ENCODE measurements at regions not wholly inside any gene's neighbourhood (a gene's known extent, or its start where the extent isn't known, plus 50 kb on each side); places are given as distances from the start of the nearest gene placed in this dataset.
"Not testable (repeated sequence)": the region's sequence is repeated elsewhere in the genome, so short reads cannot be mapped to it uniquely, and the experiment has no call there.

GRCh38 chr5:159668556-159668955 is 247.7 kb upstream of the ADRA1B start:
- DNase-seq = no peak
- TF ChIP-seq POLR2A (IDR thresholded peaks at IDR 0.05; ENCODE audit: low read length) (no peak), GATA1 (IDR thresholded peaks at IDR 0.05; ENCODE audit: low read depth, low read length) (no peak)

- DNase-seq = no peak
- TF ChIP-seq GATA1 (IDR thresholded peaks at IDR 0.05; ENCODE audit: low read depth, low read length) (no peak), POLR2A (IDR thresholded peaks at IDR 0.05; ENCODE audit: low read length) (no peak)
Observed at GRCh38 chr5:159669559-159669958, 246.7 kb upstream of the ADRA1B start.

GRCh38 chr5:159671886-159672285 is 244.4 kb upstream of the ADRA1B start:
- no peak for DNase-seq
- TF ChIP-seq POLR2A (IDR thresholded peaks at IDR 0.05; ENCODE audit: low read length) (no peak), GATA1 (IDR thresholded peaks at IDR 0.05; ENCODE audit: low read depth, low read length) (no peak)

- TF ChIP-seq GATA1 (IDR thresholded peaks at IDR 0.05; ENCODE audit: low read depth, low read length) (no peak), POLR2A (IDR thresholded peaks at IDR 0.05; ENCODE audit: low read length) (no peak)
- DNase-seq = no peak
Observed at GRCh38 chr5:159673538-159673937, 242.7 kb upstream of the ADRA1B start.

GRCh38 chr5:159678657-159679392 is 237.5 kb upstream of the ADRA1B start:
- no peak for TF ChIP-seq GATA1 (IDR thresholded peaks at IDR 0.05; ENCODE audit: low read depth, low read length)
- no peak for DNase-seq

GRCh38 chr5:159680095-159680494 is 236.2 kb upstream of the ADRA1B start:
- TF ChIP-seq POLR2A (IDR thresholded peaks at IDR 0.05; ENCODE audit: low read length) (no peak), GATA1 (IDR thresholded peaks at IDR 0.05; ENCODE audit: low read depth, low read length) (no peak)
- DNase-seq = peak in 1 of 2 experiments; percentile 5

GRCh38 chr5:159681661-159682060 is 234.6 kb upstream of the ADRA1B start:
- DNase-seq = no peak
- TF ChIP-seq GATA1 (IDR thresholded peaks at IDR 0.05; ENCODE audit: low read depth, low read length) = no peak
- TF ChIP-seq POLR2A (IDR thresholded peaks at IDR 0.05; ENCODE audit: low read length) = no peak

- DNase-seq = peak; percentile 2 to 11
- TF ChIP-seq GATA1 (IDR thresholded peaks at IDR 0.05; ENCODE audit: low read depth, low read length) (no peak), POLR2A (IDR thresholded peaks at IDR 0.05; ENCODE audit: low read length) (no peak)
Observed at GRCh38 chr5:159682623-159683022, 233.7 kb upstream of the ADRA1B start.

GRCh38 chr5:159687892-159688291 is 228.4 kb upstream of the ADRA1B start:
- not testable (repeated sequence) for DNase-seq

GRCh38 chr5:159695741-159696294 is 220.5 kb upstream of the ADRA1B start:
- no peak for DNase-seq
- no peak for TF ChIP-seq GATA1 (IDR thresholded peaks at IDR 0.05; ENCODE audit: low read depth, low read length)
- no peak for TF ChIP-seq POLR2A (IDR thresholded peaks at IDR 0.05; ENCODE audit: low read length)

- no peak for TF ChIP-seq GATA1 (IDR thresholded peaks at IDR 0.05; ENCODE audit: low read depth, low read length)
- TF ChIP-seq POLR2A (IDR thresholded peaks at IDR 0.05; ENCODE audit: low read length) = no peak
- no peak for DNase-seq
Observed at GRCh38 chr5:159697530-159697929, 218.8 kb upstream of the ADRA1B start.

- no peak for TF ChIP-seq POLR2A (IDR thresholded peaks at IDR 0.05; ENCODE audit: low read length)
- TF ChIP-seq GATA1 (IDR thresholded peaks at IDR 0.05; ENCODE audit: low read depth, low read length) = no peak
- DNase-seq = no peak
Observed at GRCh38 chr5:159698322-159698721, 218.0 kb upstream of the ADRA1B start.

- DNase-seq = no peak
- TF ChIP-seq POLR2A (IDR thresholded peaks at IDR 0.05; ENCODE audit: low read length) (no peak), GATA1 (IDR thresholded peaks at IDR 0.05; ENCODE audit: low read depth, low read length) (no peak)
Observed at GRCh38 chr5:159700016-159700415, 216.3 kb upstream of the ADRA1B start.

GRCh38 chr5:159702301-159702700 is 214.0 kb upstream of the ADRA1B start:
- DNase-seq = no peak
- TF ChIP-seq GATA1 (IDR thresholded peaks at IDR 0.05; ENCODE audit: low read depth, low read length) (no peak), POLR2A (IDR thresholded peaks at IDR 0.05; ENCODE audit: low read length) (no peak)

GRCh38 chr5:159702826-159703225 is 213.5 kb upstream of the ADRA1B start:
- no peak for DNase-seq
- TF ChIP-seq POLR2A (IDR thresholded peaks at IDR 0.05; ENCODE audit: low read length) = no peak
- TF ChIP-seq GATA1 (IDR thresholded peaks at IDR 0.05; ENCODE audit: low read depth, low read length) = no peak
